ENCODE measurements at regions not wholly inside any gene's neighbourhood (a gene's known extent, or its start where the extent isn't known, plus 50 kb on each side); places are given as distances from the start of the nearest gene placed in this dataset.

DNA sequence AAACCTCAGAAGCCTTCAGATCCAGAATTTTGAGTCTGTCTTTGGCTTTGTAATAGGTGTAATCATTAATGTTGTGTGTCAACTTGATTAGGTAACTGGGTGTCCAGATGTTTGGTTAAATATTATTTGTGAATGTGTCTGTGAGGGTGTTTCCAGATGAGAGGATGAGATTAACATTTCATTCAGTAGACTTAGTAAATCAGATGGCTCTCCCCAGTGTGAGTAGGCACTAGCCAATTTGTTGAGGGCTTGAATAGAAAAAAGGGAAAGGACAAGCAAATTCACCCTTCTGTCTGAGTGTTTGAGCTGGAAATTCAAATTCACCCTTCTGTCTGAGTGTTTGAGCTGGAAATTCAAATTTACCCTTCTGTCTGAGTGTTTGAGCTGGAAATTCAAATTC is 932.2 kb downstream of the SLC6A15 start:
- no peak for DNase-seq (ENCODE audit: low read depth, low spot score)
- no peak overlapping the region for H3K27ac ChIP-seq (ENCODE audit: low read length)
- no peaks in the 10 kb centered on the region for H3K4me1 ChIP-seq (ENCODE audit: control insufficient read depth, insufficient read depth, low read length)
- no peaks in the 10 kb centered on the region for H3K9me3 ChIP-seq (ENCODE audit: control insufficient read depth, insufficient read depth, low read length)
- no peaks in the 10 kb centered on the region for H3K36me3 ChIP-seq (ENCODE audit: control insufficient read depth, insufficient read depth, low read length)
- no peak overlapping the region for H3K4me3 ChIP-seq (ENCODE audit: low read length)
- H3K27me3 ChIP-seq (ENCODE audit: control insufficient read depth, insufficient read depth, low read length), result no peaks in the 10 kb centered on the region

DNA sequence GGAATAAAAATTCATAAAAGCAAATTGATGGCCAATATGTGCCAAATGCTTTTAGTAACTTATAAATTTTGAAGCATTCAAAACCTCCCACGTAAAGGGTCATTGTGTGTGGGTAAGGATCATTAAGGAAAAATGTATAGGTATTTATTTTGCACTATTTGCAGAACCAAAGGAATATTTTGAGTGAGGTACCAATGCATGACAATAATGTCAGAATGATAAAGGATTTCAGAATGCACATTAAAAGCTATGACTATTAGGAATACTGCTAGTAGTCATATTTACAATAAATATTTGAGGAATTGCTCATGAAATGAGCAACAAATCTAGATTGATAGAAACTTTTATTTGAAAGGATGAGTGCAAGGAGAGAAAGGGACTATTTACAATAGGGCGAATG is 932.8 kb downstream of the SLC6A15 start:
- Histone ChIP-seq H3K36me3 (ENCODE audit: control insufficient read depth, insufficient read depth, low read length) (no peaks in the 10 kb centered on the region), H3K9me3 (ENCODE audit: control insufficient read depth, insufficient read depth, low read length) (no peaks in the 10 kb centered on the region), H3K4me1 (ENCODE audit: control insufficient read depth, insufficient read depth, low read length) (no peaks in the 10 kb centered on the region), H3K27ac (ENCODE audit: low read length) (no peak overlapping the region), H3K4me3 (ENCODE audit: low read length) (no peak overlapping the region), H3K27me3 (ENCODE audit: control insufficient read depth, insufficient read depth, low read length) (no peaks in the 10 kb centered on the region)
- no peak for DNase-seq (ENCODE audit: low read depth, low spot score)
- no CpG with 5 or more reads among the region's 2 CpGs for WGBS (ENCODE audit: insufficient coverage, insufficient read length)

DNA sequence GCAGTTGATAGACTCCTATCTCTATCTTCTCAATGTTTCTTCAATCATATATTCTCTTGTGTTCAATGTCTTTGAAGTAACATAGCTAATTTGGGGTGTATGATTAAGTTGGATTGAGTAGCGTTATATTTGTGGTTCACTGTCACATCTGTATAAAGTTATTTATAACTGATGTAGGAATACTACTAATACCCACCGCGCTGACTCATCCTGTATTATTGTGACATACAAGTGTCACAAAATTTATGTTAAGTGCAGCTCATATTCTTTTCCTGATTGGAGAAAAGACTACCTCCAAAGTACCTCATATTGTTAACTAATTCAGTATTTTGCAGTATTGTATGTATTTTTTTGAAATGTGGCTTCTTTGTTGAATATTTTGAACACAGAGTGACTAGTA is 940.8 kb downstream of the SLC6A15 start:
- Histone ChIP-seq H3K9me3 (ENCODE audit: control insufficient read depth, insufficient read depth, low read length) (no peaks in the 10 kb centered on the region), H3K27ac (ENCODE audit: low read length) (no peak overlapping the region), H3K27me3 (ENCODE audit: control insufficient read depth, insufficient read depth, low read length) (no peaks in the 10 kb centered on the region), H3K36me3 (ENCODE audit: control insufficient read depth, insufficient read depth, low read length) (no peaks in the 10 kb centered on the region), H3K4me3 (ENCODE audit: low read length) (no peak overlapping the region), H3K4me1 (ENCODE audit: control insufficient read depth, insufficient read depth, low read length) (no peaks in the 10 kb centered on the region)
- DNase-seq (ENCODE audit: low read depth, low spot score), result no peak
- WGBS (ENCODE audit: insufficient coverage, insufficient read length), result 100% methylated on average over 1 of the region's 3 CpGs

DNA sequence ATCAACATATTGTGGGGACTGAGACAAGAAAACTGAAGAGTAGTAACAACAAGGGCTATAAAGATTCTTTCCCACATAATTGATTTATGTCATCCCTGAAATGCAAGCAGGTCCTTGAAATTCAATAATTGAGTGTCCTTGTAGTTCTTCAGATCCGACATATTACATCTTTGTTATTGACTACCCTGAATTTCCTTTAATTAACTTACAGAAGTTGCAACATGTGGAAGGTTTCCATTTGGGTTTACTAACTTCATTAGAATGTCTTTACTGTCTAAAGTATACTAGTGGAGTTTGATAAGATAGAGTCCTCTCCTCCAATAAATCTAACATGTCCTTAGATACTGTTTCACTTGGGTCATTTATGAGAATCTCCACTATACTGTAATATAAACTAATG is 951.8 kb downstream of the SLC6A15 start:
- H3K27ac ChIP-seq (ENCODE audit: low read length), result no peak overlapping the region
- no peak overlapping the region for H3K4me3 ChIP-seq (ENCODE audit: low read length)
- no CpG with 5 or more reads among the region's 1 CpG for WGBS (ENCODE audit: insufficient coverage, insufficient read length)
- peaks cover 2% of the 10 kb centered on the region; the same call in 1 of the 2 replicates for H3K4me1 ChIP-seq (ENCODE audit: control insufficient read depth, insufficient read depth, low read length)
- no peaks in the 10 kb centered on the region for H3K27me3 ChIP-seq (ENCODE audit: control insufficient read depth, insufficient read depth, low read length)
- no peaks in the 10 kb centered on the region for H3K9me3 ChIP-seq (ENCODE audit: control insufficient read depth, insufficient read depth, low read length)
- no peak for DNase-seq (ENCODE audit: low read depth, low spot score)
- no peaks in the 10 kb centered on the region for H3K36me3 ChIP-seq (ENCODE audit: control insufficient read depth, insufficient read depth, low read length)

DNA sequence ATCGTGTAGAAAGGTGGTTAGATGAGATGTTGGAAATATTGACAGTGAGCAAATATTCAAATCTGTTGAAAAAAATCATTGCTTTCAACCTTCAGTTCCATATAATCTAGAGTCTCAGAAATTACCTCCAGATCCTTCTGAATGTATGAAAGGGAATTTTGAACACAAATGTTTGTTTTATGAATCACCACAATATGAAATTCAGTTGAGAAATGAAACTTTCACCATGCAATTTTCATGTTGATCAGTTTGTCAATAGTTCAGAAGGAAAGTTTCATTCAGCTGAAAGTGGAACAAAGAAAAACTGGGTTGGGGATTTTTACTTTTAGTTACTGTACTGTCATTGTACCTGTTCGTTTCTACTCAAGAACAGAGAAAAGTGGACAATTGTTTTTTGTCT is 953.6 kb downstream of the SLC6A15 start:
- no peaks in the 10 kb centered on the region for H3K27me3 ChIP-seq (ENCODE audit: control insufficient read depth, insufficient read depth, low read length)
- H3K9me3 ChIP-seq (ENCODE audit: control insufficient read depth, insufficient read depth, low read length), result no peaks in the 10 kb centered on the region
- peaks cover 3% of the 10 kb centered on the region; the same call in 1 of the 2 replicates for H3K4me1 ChIP-seq (ENCODE audit: control insufficient read depth, insufficient read depth, low read length)
- H3K36me3 ChIP-seq (ENCODE audit: control insufficient read depth, insufficient read depth, low read length), result no peaks in the 10 kb centered on the region
- no peak overlapping the region for H3K4me3 ChIP-seq (ENCODE audit: low read length)
- no peak overlapping the region for H3K27ac ChIP-seq (ENCODE audit: low read length)
- no CpG with 5 or more reads among the region's 2 CpGs for WGBS (ENCODE audit: insufficient coverage, insufficient read length)
- DNase-seq (ENCODE audit: low read depth, low spot score), result no peak

DNA sequence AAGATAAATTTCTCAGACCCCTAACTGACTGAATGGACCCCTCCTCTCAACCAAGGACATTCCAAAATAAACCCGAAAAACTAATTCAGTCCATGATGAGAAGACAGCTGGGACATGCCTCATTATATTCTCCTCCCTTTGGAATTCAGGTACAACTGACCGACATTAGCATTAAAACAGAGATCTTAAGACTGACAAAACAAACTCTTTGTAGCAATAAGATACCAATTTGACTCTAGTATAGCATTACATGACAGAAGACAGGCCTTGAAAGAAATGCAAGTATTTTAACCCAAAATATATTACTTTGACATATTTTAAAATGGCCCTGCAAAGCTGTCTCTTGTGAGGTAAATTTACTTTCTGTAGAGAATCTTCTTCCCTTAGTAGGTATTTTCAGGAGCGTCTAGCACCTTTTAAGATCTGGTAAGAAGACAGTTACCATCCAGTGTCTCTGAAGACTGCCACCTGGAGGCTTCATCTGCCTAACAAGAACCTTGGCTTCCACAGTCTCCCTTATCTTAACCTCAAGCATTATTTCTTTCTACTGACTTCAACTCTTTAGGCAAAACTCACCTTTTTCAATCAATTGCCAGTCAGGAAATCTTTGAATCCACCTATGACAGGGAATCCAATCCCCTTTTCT is 957.5 kb downstream of the SLC6A15 start:
- Histone ChIP-seq H3K4me3 (ENCODE audit: low read length) (no peak overlapping the region), H3K4me1 (ENCODE audit: control insufficient read depth, insufficient read depth, low read length) (peaks cover 3% of the 10 kb centered on the region; the same call in 1 of the 2 replicates), H3K36me3 (ENCODE audit: control insufficient read depth, insufficient read depth, low read length) (no peaks in the 10 kb centered on the region), H3K27me3 (ENCODE audit: control insufficient read depth, insufficient read depth, low read length) (no peaks in the 10 kb centered on the region), H3K27ac (ENCODE audit: low read length) (no peak overlapping the region), H3K9me3 (ENCODE audit: control insufficient read depth, insufficient read depth, low read length) (no peaks in the 10 kb centered on the region)
- DNase-seq (ENCODE audit: low read depth, low spot score), result peak; percentile 54
- WGBS (ENCODE audit: insufficient coverage, insufficient read length), result no CpG with 5 or more reads among the region's 3 CpGs

DNA sequence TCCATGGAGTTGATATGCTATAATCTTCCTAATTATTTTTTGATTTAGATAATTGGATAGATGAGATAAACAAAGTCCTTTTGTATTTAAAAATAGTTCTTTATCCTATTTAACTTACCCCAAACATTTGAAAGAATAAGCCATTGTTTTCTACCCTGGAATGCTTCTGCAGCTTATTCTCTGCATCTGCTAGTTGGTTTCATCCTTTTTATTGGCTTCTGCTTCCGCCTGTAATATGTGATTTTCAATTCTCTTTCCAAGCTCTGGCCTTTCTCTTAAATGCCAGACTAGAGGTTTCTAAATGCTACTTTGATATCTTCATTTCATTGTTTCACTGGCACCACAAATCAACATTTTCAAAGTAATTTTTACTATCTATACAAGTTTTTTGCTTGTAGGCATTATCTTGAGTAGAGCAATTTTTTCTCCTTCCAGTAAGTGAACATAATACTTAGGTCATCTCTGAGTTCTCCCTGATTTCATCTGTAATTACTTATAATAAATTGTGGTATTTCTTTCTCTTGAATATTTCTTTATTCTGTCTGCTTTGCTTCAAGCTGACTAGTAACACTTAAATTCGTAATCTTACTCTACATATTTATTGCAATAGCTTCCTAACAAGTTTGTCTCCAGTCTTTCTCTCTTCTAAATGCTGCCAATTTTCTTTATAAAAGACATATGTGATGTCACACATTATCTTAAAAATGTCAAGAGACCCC is 958.4 kb downstream of the SLC6A15 start:
- Histone ChIP-seq H3K27me3 (ENCODE audit: control insufficient read depth, insufficient read depth, low read length) (no peaks in the 10 kb centered on the region), H3K36me3 (ENCODE audit: control insufficient read depth, insufficient read depth, low read length) (no peaks in the 10 kb centered on the region), H3K4me1 (ENCODE audit: control insufficient read depth, insufficient read depth, low read length) (peaks cover 3% of the 10 kb centered on the region; the same call in 1 of the 2 replicates), H3K9me3 (ENCODE audit: control insufficient read depth, insufficient read depth, low read length) (no peaks in the 10 kb centered on the region), H3K27ac (ENCODE audit: low read length) (no peak overlapping the region), H3K4me3 (ENCODE audit: low read length) (no peak overlapping the region)
- DNase-seq (ENCODE audit: low read depth, low spot score), result no peak
- no CpG with 5 or more reads among the region's 2 CpGs for WGBS (ENCODE audit: insufficient coverage, insufficient read length)

DNA sequence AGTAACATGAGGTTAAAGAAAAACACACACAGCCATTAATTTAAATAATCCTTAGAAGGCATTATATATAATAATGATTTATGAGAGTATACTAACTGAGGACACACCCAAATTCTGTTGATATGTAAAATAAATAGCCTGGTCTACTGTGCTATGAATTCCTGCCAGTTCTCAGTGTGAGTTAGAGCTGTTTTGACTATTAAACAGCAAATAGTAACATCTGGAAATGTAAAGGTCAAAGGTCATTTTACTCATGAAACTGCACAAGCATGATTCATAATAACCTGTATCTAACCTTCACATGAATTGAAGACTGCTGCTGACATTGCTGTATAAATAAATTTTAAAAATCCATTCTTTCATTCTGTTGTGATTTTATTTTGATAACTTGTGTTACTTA is 966.7 kb downstream of the SLC6A15 start:
- no peak for DNase-seq (ENCODE audit: low read depth, low spot score)
- H3K9me3 ChIP-seq (ENCODE audit: control insufficient read depth, insufficient read depth, low read length), result no peaks in the 10 kb centered on the region

DNA sequence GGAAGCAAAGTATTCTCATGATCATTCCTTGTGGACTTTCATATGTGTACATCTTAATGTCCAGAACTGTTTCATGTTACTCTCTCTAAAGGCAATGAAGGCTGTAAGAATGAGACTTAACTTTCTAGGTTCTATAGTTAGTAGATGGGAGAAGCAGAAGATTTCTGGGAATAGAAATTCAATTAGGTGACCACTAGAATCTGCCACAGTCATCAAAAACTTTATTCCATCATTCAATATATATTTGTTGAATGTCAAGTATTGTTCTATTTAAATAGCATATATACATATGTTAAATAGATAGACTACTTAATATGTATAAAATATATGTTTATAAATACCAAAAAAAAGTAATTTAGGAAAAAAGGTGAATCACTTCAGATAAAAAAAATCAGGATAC is 972.9 kb downstream of the SLC6A15 start:
- Histone ChIP-seq H3K27ac (ENCODE audit: low read length) (no peak overlapping the region), H3K4me3 (ENCODE audit: low read length) (no peak overlapping the region), H3K36me3 (ENCODE audit: control insufficient read depth, insufficient read depth, low read length) (no peaks in the 10 kb centered on the region), H3K4me1 (ENCODE audit: control insufficient read depth, insufficient read depth, low read length) (no peaks in the 10 kb centered on the region), H3K27me3 (ENCODE audit: control insufficient read depth, insufficient read depth, low read length) (no peaks in the 10 kb centered on the region), H3K9me3 (ENCODE audit: control insufficient read depth, insufficient read depth, low read length) (no peaks in the 10 kb centered on the region)
- no peak for DNase-seq (ENCODE audit: low read depth, low spot score)

More for the DNA sequence above, 966.7 kb downstream of the SLC6A15 start:
- Histone ChIP-seq H3K27ac (ENCODE audit: low read length) (no peak overlapping the region), H3K36me3 (ENCODE audit: control insufficient read depth, insufficient read depth, low read length) (no peaks in the 10 kb centered on the region), H3K4me1 (ENCODE audit: control insufficient read depth, insufficient read depth, low read length) (no peaks in the 10 kb centered on the region), H3K27me3 (ENCODE audit: control insufficient read depth, insufficient read depth, low read length) (no peaks in the 10 kb centered on the region), H3K4me3 (ENCODE audit: low read length) (no peak overlapping the region)

DNA sequence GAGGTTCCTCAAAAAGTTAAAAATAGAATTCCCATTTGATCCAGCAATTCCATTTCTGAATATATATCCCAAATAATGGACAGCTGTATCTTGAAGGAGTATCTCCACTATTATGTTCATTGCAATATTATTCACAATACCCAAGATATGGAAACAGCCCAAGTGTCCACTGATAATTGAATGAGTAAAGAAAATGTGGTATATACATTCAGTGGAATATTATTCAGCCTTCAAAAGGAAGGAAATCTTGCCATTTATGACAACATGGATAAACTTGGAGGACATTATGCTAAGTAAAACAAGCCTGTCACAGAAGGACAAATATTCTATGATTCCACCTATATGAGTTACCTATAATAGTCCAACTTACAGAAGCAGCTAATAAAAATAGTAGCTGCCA is 979.0 kb downstream of the SLC6A15 start:
- Histone ChIP-seq H3K36me3 (ENCODE audit: control insufficient read depth, insufficient read depth, low read length) (no peaks in the 10 kb centered on the region), H3K9me3 (ENCODE audit: control insufficient read depth, insufficient read depth, low read length) (no peaks in the 10 kb centered on the region), H3K4me1 (ENCODE audit: control insufficient read depth, insufficient read depth, low read length) (no peaks in the 10 kb centered on the region), H3K27me3 (ENCODE audit: control insufficient read depth, insufficient read depth, low read length) (no peaks in the 10 kb centered on the region), H3K27ac (ENCODE audit: low read length) (no peak overlapping the region), H3K4me3 (ENCODE audit: low read length) (no peak overlapping the region)
- no peak for DNase-seq (ENCODE audit: low read depth, low spot score)

DNA sequence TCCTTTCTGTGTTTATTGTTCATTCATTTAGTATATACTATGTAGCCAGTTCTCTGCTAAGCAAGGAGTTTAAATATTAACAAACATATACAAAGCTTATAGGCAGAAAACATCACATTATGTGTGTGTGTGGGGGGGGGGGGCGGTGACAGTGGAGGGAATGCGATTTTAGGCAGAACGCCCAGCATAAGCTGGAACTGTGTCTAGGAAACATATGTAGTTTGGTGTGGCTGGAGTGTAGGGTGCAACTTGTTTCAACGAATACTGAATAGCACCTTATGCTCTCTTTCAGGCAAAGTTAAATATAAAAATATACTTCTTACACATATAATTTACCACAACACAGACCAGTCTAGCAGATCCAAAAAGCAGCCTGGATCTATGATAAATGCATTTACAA is 980.6 kb downstream of the SLC6A15 start:
- no peaks in the 10 kb centered on the region for H3K27me3 ChIP-seq (ENCODE audit: control insufficient read depth, insufficient read depth, low read length)
- no peaks in the 10 kb centered on the region for H3K4me1 ChIP-seq (ENCODE audit: control insufficient read depth, insufficient read depth, low read length)
- WGBS (ENCODE audit: insufficient coverage, insufficient read length), result no CpG with 5 or more reads among the region's 4 CpGs
- no peaks in the 10 kb centered on the region for H3K9me3 ChIP-seq (ENCODE audit: control insufficient read depth, insufficient read depth, low read length)
- H3K27ac ChIP-seq (ENCODE audit: low read length), result no peak overlapping the region
- no peak overlapping the region for H3K4me3 ChIP-seq (ENCODE audit: low read length)
- H3K36me3 ChIP-seq (ENCODE audit: control insufficient read depth, insufficient read depth, low read length), result no peaks in the 10 kb centered on the region
- no peak for DNase-seq (ENCODE audit: low read depth, low spot score)

All from iPS DF 6.9 (cell line).